HG03354 (cell line): ENCODE measurements at regions not wholly inside any gene's neighbourhood (a gene's known extent, or its start where the extent isn't known, plus 50 kb on each side); places are given as distances from the start of the nearest gene placed in this dataset.

ENCODE experiments used
- ATAC-seq: cut with Tn5 transposase; IDR thresholded peaks from one replicate; pipeline ENCODE4 v1.9.1; 2021; ENCODE audit warnings: mild to moderate bottlenecking; ENCODE audit not compliant: unreplicated experiment, poor library complexity, severe bottlenecking

GRCh38 chr12:107525719-107526554 is 159.7 kb upstream of the PWP1 start:
- ATAC-seq = no peak

DNA sequence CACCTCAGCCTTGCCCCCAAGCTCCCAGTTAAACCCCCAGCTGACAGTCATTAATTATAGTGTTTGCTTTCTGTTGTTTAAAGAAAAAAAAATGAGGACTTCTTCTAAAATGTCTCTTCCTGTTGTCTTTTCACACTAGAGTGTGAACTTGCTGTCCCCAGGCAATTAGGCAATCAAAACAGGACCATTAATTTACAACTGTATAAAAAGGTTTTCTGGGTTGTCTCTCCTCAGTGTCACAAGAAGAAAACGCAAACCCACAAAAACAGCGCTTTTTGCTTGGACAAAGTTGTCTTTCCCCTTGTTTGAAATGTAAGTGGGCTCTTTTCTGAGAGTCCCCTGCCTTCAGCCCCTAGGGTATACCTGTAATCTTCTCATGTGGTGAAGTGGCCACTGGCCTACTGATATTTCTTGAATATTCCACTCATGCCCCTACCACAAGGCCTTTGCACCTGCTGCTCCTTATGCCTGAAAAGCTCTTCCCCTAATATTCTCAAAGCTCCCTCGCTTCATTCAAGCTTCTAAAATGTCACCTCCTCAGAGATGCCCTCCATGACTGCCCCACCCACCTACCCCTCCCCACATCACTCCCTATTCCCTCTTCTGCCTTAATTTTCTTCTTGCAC is 158.9 kb upstream of the PWP1 start:
- no peak for ATAC-seq

DNA sequence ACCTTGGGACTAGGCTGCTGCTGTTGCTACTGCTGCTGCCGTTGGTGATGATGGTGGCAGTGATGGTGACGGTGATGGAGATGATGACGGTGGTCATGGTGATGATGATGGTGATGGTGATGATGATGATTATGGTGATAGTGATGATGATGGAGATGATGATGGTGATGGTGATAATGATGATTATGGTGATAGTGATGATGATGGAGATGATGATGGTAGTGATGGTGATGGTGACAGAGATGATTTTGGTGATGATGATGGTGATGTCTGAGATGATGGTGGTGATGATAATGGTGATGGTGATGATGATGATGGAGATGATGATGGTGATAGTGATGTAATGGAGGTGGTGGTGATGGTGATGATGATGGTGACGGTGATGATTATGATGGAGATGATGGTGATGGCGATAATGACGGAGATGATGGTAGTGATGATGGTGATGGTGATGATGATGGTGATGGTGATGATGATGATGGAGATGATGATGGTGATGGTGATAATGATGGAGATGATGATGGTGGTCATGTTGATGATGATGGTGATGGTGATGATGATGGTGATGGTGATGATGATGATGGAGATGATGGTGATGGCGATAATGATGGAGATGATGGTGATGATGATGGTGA is 156.8 kb upstream of the PWP1 start:
- no peak for ATAC-seq

DNA sequence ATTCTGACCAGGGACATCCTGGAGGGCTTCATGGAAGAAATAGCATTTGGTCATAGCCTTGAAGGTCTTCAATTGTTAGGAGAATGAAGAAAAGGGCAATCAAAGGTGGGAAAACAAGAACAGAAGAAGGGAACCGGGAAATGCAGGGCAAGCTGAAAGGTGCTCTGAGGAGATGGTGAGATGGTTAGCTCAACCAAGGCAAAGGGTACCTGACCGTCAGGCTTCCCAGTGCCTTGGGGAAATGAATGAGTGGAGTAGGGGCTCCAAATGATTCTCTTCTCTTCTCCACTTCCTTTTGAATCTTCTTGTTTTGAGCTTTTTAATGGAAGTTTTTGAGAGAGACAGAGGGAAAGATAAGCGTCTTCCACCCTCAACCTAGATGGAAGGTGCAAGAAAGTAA is 155.6 kb upstream of the PWP1 start:
- ATAC-seq = no peak

DNA sequence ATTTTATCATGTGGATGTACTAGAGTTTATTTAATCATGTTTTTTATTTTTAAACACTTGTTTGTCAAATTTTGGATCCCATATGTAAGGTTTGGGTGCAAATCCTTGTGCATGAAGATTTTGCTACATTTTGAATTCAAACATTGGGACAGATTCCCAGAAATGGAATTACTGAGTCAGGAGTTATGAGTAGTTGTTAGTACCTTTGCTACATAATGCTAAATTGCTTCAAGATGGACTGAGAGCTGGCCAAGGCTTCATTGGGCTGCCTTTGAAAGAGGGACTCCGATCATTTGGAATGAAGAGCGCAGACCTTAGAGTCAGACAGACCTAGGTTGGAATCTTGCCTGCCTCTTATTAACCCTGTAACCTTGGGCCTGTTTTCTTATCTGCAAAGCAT is 154.9 kb upstream of the PWP1 start:
- ATAC-seq = no peak

GRCh38 chr12:107533218-107533617 is 152.4 kb upstream of the PWP1 start:
- ATAC-seq = peak; percentile 81

GRCh38 chr12:107536613-107537012 is 149.0 kb upstream of the PWP1 start:
- ATAC-seq = no peak

DNA sequence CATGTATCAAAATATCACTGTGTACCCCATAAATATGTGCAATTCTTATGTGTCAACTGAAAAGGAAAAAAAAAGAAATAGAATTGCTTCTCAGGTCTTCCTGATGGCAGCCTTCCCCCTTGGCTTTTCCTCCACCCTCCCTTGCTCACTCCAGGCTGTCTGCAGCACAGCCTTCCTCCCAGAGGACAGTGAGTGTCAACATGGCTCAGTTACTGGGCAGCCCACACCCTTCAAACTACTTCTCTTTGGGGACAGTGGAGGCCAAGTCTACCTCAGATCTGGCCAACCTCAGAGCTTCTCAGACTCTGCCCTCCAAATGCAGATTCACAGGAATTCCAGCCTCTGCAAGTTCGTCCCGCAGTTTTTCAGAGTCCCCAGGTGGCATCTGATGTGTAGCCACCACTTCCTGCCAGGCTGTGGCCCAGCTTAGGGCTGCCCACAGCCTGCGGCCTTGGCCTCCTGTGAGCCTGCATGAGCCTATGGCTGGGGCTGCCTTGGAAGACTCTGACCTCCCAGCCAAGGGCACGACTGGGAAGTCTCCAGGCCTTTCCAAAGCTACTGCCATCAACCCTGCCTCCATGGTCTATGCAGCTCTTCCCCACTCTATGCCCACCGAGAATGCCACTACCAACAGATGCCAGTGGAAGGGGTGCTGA is 148.0 kb upstream of the PWP1 start:
- no peak for ATAC-seq

- ATAC-seq = no peak
Observed at GRCh38 chr12:107539196-107539939, 146.2 kb upstream of the PWP1 start.

DNA sequence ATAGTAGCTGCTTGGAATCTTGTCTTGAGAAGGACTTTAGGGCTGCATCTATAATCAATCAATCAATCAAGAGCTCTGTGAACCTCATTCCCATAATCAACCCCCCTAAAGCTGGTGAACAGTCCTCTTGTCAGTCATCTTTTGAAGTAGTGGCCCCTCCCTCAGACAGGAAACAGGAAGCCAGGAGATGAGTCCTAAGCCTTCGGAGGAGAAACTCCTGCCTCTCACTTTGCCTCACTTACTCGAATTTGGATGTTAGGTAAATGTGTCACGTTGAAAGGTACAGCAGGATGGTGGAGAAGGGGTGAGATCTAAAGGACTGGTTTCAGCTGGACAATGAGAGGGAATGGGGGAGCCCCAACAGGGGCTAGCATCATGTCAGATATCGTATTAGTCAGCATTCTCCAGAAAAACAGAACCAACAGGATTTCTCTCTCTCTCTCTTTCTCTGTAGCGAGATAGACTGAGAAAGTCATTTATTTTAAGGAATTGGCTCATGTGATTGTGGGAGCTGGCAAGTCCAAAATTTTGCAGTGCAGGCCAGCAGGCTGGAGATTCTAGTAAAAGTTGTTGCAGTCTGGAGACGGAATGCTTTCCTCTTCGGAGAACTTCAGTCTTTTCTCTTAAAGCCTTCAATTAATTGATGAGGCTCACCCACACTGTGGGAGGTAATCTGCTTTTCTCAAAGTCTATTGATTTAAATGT is 144.4 kb upstream of the PWP1 start:
- ATAC-seq = no peak

DNA sequence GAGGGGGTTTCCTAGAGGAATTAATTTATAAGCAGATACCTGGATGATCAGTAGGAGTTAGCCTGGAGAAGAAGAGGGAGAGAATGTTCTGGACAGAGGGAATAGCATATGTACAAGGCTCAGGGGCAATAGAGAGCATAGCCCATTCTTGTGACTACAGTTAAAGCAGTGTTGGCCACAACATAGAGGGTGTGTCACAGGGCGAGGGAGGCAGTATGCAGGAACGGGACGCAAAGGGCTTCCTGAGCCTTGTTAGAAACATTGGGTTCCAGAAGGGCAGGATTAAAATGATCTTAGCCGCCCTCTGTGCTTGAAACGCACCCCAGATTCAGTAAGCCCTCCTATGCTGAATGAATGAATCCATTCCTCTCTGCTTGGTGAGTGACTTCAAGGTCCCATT is 142.2 kb upstream of the PWP1 start:
- no peak for ATAC-seq

DNA sequence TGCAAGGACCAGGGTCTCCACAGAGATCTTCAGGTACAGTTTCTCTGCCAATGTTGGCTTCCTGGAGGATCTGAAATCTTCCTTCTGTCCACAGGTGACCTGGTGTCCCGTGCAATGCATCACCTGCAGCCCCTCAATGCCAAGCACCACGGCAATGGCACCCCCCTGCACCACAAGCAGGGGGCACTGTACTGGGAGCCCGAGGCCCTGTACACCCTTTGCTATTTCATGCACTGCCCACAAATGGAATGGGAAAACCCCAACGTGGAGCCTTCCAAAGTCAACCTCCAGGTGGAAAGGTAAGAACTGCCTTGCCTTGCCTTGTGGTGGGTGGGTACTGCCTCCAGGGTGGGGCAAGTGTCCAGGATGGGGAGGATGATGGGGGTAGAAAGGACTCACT is 141.8 kb upstream of the PWP1 start:
- ATAC-seq = no peak

GRCh38 chr12:107544937-107545336 is 140.7 kb upstream of the PWP1 start:
- ATAC-seq = no peak

- no peak for ATAC-seq
Observed at GRCh38 chr12:107545737-107546353, 139.8 kb upstream of the PWP1 start.

GRCh38 chr12:107547389-107547788 is 138.2 kb upstream of the PWP1 start:
- no peak for ATAC-seq

DNA sequence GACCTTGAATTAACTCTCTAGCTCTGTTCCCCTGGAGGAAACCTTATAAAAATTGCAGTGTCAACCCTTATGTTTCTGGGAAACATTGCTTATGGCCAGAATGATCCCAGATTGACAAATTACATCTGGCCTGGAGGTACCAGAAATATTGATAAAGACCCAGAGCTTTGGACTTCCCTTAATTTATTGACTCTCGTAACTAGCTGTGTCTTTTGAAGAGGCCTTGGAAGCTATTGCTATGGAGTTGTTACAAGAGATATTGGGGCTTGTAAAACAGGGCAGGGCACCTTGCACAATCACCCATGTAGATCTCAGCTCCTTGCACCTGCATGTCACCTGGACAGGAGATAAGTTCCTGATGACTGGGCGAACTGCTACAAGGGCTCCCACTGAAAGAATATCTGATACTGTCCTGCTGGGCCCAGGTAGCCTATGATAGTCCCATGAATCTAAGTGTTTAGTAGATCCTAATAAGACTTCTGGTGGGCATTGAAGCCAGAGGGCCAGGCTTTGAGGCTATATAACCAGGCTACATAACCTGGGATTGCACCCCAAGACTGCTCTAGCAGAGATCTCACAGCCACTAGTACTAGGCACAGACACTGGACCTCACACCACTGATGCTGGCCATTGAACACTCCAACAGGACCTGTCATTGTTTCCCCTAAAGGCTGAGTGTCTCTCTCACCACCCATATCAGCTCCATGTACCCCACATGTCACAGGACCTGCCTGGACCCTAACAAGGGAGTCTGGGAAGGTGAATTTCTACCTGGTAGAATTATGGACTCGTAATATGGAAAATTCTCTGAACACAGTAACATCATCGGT is 135.7 kb upstream of the PWP1 start:
- ATAC-seq = no peak

DNA sequence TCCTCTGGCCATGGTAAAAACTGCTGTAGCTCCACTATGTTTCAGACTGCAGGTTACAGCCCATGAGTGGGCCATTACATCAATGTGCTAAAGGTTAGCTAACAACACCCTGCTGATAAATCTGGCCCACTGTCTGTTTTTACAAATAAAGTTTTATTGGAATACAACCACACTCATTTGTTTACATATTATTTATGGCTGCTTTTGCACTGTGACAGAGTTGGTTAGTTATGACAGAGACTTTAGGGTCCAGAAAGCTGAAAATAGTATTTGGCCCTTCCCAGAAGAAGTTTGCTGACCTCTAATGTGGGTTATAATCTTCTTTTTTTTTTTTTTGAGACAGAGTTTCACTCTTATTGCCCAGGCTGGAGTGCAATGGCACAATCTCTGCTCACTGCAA is 134.2 kb upstream of the PWP1 start:
- no peak for ATAC-seq

DNA sequence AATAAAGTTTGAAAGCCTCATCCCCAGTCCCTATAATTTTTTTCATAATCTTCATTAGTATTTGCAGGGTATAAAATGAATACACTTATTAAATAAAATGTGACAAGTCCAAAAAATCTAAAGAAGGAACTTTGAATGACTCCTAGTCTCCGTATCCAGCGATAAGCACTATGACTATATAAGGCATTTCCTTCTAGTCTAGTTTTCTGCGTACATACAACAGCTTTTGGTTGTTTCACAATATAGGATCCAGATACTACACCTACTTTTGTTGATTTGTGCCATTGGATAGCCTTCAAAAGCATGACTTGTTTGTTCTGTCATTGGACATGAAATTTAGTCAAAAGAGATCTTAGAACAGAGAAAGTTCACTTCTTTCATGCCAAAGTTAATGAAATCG is 133.3 kb upstream of the PWP1 start:
- ATAC-seq = no peak
